Neural cell (in vitro differentiated cells): ENCODE measurements at regions not wholly inside any gene's neighbourhood (a gene's known extent, or its start where the extent isn't known, plus 50 kb on each side); places are given as distances from the start of the nearest gene placed in this dataset.

Source experiments
- EP300 ChIP-seq: fragments of 450-650 bp; conservative IDR thresholded peaks from 2 replicates; pipeline ENCODE4 v1.6.1; 2014; ENCODE audit warnings: antibody characterized with exemption, mild to moderate bottlenecking, moderate library complexity; ENCODE audit not compliant: poor library complexity, severe bottlenecking
- POLR2AphosphoS5 ChIP-seq: IDR thresholded peaks from 2 replicates; pipeline ENCODE4 v1.6.1; 2012
- RAD21 ChIP-seq: fragments of 450-650 bp; conservative IDR thresholded peaks from 2 replicates; pipeline ENCODE4 v1.6.1; 2014; ENCODE audit warnings: antibody characterized with exemption, mild to moderate bottlenecking, moderate library complexity
- SMC3 ChIP-seq: fragments of 450-650 bp; conservative IDR thresholded peaks from 2 replicates; pipeline ENCODE4 v1.6.1; 2014; ENCODE audit warnings: antibody characterized with exemption, mild to moderate bottlenecking, moderate library complexity; ENCODE audit not compliant: poor library complexity
- TF ChIP-seq, protein P1 (sequence below): fragments of 450-650 bp; IDR thresholded peaks from 2 replicates; pipeline ENCODE4 v1.5.1; 2014; ENCODE audit warnings: antibody characterized with exemption, mild to moderate bottlenecking, moderate library complexity; ENCODE audit not compliant: poor library complexity, severe bottlenecking

DNA sequence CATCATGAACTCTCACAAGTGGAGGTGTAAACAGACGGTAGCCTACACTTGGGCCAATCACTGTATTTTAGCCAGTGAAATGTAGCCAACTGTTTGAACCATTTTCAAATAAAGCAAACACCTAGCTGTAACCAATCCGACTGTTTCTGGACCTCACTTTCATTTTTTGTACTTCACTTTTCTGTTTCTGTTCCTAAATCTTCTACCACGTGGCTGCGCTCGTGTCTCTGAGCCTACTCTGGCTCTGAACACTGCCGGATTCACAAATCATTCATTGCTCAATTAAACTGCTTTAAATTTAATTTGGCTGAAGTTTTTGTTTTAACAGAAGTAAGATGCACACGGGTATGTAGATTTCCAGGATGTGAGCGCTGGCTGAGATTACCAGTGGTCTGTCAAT, 319.1 kb downstream of the RAPGEF2 start:
- TF ChIP-seq RAD21: no peak
- TF ChIP-seq, protein P1, sequence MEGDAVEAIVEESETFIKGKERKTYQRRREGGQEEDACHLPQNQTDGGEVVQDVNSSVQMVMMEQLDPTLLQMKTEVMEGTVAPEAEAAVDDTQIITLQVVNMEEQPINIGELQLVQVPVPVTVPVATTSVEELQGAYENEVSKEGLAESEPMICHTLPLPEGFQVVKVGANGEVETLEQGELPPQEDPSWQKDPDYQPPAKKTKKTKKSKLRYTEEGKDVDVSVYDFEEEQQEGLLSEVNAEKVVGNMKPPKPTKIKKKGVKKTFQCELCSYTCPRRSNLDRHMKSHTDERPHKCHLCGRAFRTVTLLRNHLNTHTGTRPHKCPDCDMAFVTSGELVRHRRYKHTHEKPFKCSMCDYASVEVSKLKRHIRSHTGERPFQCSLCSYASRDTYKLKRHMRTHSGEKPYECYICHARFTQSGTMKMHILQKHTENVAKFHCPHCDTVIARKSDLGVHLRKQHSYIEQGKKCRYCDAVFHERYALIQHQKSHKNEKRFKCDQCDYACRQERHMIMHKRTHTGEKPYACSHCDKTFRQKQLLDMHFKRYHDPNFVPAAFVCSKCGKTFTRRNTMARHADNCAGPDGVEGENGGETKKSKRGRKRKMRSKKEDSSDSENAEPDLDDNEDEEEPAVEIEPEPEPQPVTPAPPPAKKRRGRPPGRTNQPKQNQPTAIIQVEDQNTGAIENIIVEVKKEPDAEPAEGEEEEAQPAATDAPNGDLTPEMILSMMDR: no peak
- no peak for TF ChIP-seq EP300
- TF ChIP-seq SMC3: no peak
- no peak for TF ChIP-seq POLR2AphosphoS5
